SK-N-SH treated with all-trans-retinoic acid at 6 μM for 48 hours (cell line): ENCODE measurements at regions not wholly inside any gene's neighbourhood (a gene's known extent, or its start where the extent isn't known, plus 50 kb on each side); places are given as distances from the start of the nearest gene placed in this dataset.

ENCODE experiments used
- ARNTL ChIP-seq: fragments of 450-650 bp; formaldehyde crosslinking; IDR thresholded peaks from 2 replicates; pipeline ENCODE4 v1.5.0; 2020; ENCODE audit warnings: low read depth, mild to moderate bottlenecking, moderate library complexity, borderline replicate concordance
- CREB5 ChIP-seq: fragments of 250-450 bp; sonication (Bioruptor Pico); IDR thresholded peaks from 2 replicates; pipeline ENCODE4 v1.5.1; 2020; ENCODE audit warnings: low read depth, mild to moderate bottlenecking, moderate library complexity
- CSDC2 ChIP-seq: fragments of 250-450 bp; sonication (Bioruptor Pico); IDR thresholded peaks from 2 replicates; pipeline ENCODE4 v1.5.0; 2020; ENCODE audit warnings: mild to moderate bottlenecking, moderate library complexity
- ISL1 ChIP-seq: fragments of 250-450 bp; sonication (Bioruptor Pico); IDR thresholded peaks from 2 replicates; pipeline ENCODE4 v2.1.2; 2022; ENCODE audit warnings: mild to moderate bottlenecking, moderate library complexity
- PPARA ChIP-seq: fragments of 250-450 bp; sonication (Bioruptor Pico); IDR thresholded peaks from 2 replicates; pipeline ENCODE4 v1.5.0; 2020; ENCODE audit warnings: mild to moderate bottlenecking, borderline replicate concordance
- RARB ChIP-seq: fragments of 250-450 bp; sonication (Bioruptor Pico); IDR thresholded peaks from 2 replicates; pipeline ENCODE4 v1.8.0; 2021; ENCODE audit warnings: mild to moderate bottlenecking, moderate library complexity
- TOX ChIP-seq: fragments of 250-450 bp; sonication (Bioruptor Pico); IDR thresholded peaks from 2 replicates; pipeline ENCODE4 v1.8.0; 2021; ENCODE audit warnings: mild to moderate bottlenecking, moderate library complexity, borderline replicate concordance
- TSHZ2 ChIP-seq: fragments of 250-450 bp; sonication (Bioruptor Pico); IDR thresholded peaks from 2 replicates; pipeline ENCODE4 v1.5.0; 2020; ENCODE audit warnings: mild to moderate bottlenecking, moderate library complexity
- ZC3H10 ChIP-seq: fragments of 250-450 bp; sonication (Bioruptor Pico); IDR thresholded peaks from 2 replicates; pipeline ENCODE4 v1.5.1; 2021; ENCODE audit warnings: mild to moderate bottlenecking, moderate library complexity
- ZFP30 ChIP-seq: fragments of 450-650 bp; formaldehyde crosslinking; IDR thresholded peaks from 2 replicates; pipeline ENCODE4 v1.5.0; 2022; ENCODE audit warnings: mild to moderate bottlenecking, moderate library complexity
- ZNF70 ChIP-seq: fragments of 450-650 bp; formaldehyde crosslinking; IDR thresholded peaks from 2 replicates; pipeline ENCODE4 v1.5.0; 2020; ENCODE audit warnings: mild to moderate bottlenecking, moderate library complexity
- ZNF8 ChIP-seq: fragments of 450-650 bp; formaldehyde crosslinking; IDR thresholded peaks from 2 replicates; pipeline ENCODE4 v1.5.0; 2020; ENCODE audit warnings: mild to moderate bottlenecking, moderate library complexity
- TF ChIP-seq, protein P1 (sequence below): fragments of 250-450 bp; sonication (Bioruptor Pico); IDR thresholded peaks from 2 replicates; pipeline ENCODE4 v1.8.0; 2020; ENCODE audit warnings: mild to moderate bottlenecking, moderate library complexity, borderline replicate concordance
- TF ChIP-seq, protein P2 (sequence below): fragments of 250-450 bp; sonication (Bioruptor Pico); IDR thresholded peaks from 2 replicates; pipeline ENCODE4 v1.8.0; 2021; ENCODE audit warnings: low read depth, mild to moderate bottlenecking, moderate library complexity, borderline replicate concordance

- TF ChIP-seq CREB5 (CRISPR knock-in tag) (no peak), ARNTL (CRISPR knock-in tag) (no peak), RARB (no peak), TSHZ2 (CRISPR knock-in tag) (no peak), ZNF70 (CRISPR knock-in tag) (no peak), ZFP30 (CRISPR knock-in tag) (no peak), CSDC2 (CRISPR knock-in tag) (no peak), PPARA (CRISPR knock-in tag) (no peak), TOX (CRISPR knock-in tag) (no peak), ZNF8 (CRISPR knock-in tag) (no peak), ZC3H10 (CRISPR knock-in tag) (no peak), ISL1 (CRISPR knock-in tag) (no peak)
- TF ChIP-seq, protein P1, sequence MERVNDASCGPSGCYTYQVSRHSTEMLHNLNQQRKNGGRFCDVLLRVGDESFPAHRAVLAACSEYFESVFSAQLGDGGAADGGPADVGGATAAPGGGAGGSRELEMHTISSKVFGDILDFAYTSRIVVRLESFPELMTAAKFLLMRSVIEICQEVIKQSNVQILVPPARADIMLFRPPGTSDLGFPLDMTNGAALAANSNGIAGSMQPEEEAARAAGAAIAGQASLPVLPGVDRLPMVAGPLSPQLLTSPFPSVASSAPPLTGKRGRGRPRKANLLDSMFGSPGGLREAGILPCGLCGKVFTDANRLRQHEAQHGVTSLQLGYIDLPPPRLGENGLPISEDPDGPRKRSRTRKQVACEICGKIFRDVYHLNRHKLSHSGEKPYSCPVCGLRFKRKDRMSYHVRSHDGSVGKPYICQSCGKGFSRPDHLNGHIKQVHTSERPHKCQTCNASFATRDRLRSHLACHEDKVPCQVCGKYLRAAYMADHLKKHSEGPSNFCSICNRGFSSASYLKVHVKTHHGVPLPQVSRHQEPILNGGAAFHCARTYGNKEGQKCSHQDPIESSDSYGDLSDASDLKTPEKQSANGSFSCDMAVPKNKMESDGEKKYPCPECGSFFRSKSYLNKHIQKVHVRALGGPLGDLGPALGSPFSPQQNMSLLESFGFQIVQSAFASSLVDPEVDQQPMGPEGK: no peak
- TF ChIP-seq, protein P2, sequence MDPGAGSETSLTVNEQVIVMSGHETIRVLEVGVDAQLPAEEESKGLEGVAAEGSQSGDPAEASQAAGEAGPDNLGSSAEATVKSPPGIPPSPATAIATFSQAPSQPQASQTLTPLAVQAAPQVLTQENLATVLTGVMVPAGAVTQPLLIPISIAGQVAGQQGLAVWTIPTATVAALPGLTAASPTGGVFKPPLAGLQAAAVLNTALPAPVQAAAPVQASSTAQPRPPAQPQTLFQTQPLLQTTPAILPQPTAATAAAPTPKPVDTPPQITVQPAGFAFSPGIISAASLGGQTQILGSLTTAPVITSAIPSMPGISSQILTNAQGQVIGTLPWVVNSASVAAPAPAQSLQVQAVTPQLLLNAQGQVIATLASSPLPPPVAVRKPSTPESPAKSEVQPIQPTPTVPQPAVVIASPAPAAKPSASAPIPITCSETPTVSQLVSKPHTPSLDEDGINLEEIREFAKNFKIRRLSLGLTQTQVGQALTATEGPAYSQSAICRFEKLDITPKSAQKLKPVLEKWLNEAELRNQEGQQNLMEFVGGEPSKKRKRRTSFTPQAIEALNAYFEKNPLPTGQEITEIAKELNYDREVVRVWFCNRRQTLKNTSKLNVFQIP: no peak
Observed at GRCh38 chr1:114218361-114219171, 64.9 kb upstream of the SYT6 start.
